HG03575 (cell line): ENCODE measurements at regions not wholly inside any gene's neighbourhood (a gene's known extent, or its start where the extent isn't known, plus 50 kb on each side); places are given as distances from the start of the nearest gene placed in this dataset.
"Not testable (repeated sequence)": the region's sequence is repeated elsewhere in the genome, so short reads cannot be mapped to it uniquely, and the experiment has no call there.

ENCODE experiments used
- ATAC-seq: cut with Tn5 transposase; IDR thresholded peaks from one replicate; pipeline ENCODE4 v1.9.1; 2021; ENCODE audit not compliant: unreplicated experiment, insufficient number of reproducible peaks, low FRiP score; ENCODE audit errors: extremely low read depth

GRCh38 chr4:130067419-130067818, 971.5 kb downstream of the C4orf33 start:
- no peak for ATAC-seq

GRCh38 chr4:130068072-130068471, 972.1 kb downstream of the C4orf33 start:
- no peak for ATAC-seq

- no peak for ATAC-seq
These were observed 975.8 kb downstream of the C4orf33 start for GRCh38 chr4:130071746-130072145.

- ATAC-seq: no peak
These were observed 977.3 kb downstream of the C4orf33 start for GRCh38 chr4:130073145-130073790.

- no peak for ATAC-seq
These were observed 978.1 kb downstream of the C4orf33 start for GRCh38 chr4:130074096-130074495.

GRCh38 chr4:130077275-130077674, 981.3 kb downstream of the C4orf33 start:
- ATAC-seq: no peak

- ATAC-seq: not testable (repeated sequence)
These were observed 983.1 kb downstream of the C4orf33 start for GRCh38 chr4:130079027-130079426.

- ATAC-seq: no peak
These were observed 985.0 kb downstream of the C4orf33 start for GRCh38 chr4:130080872-130081451.

GRCh38 chr4:130090427-130090826, 994.5 kb downstream of the C4orf33 start:
- no peak for ATAC-seq

- ATAC-seq: no peak
These were observed 996.4 kb downstream of the C4orf33 start for GRCh38 chr4:130092187-130093015.

- no peak for ATAC-seq
These were observed 1003.2 kb downstream of the C4orf33 start for GRCh38 chr4:130099105-130099504.

GRCh38 chr4:130110189-130110588, 1014.2 kb downstream of the C4orf33 start:
- no peak for ATAC-seq

- ATAC-seq: no peak
These were observed 1014.8 kb downstream of the C4orf33 start for GRCh38 chr4:130110770-130111169.

GRCh38 chr4:130124066-130124465, 1028.1 kb downstream of the C4orf33 start:
- ATAC-seq: no peak

- no peak for ATAC-seq
These were observed 1029.5 kb downstream of the C4orf33 start for GRCh38 chr4:130125467-130125866.

GRCh38 chr4:130127297-130127696, 1031.3 kb downstream of the C4orf33 start:
- ATAC-seq: no peak

GRCh38 chr4:130131536-130131935, 1035.6 kb downstream of the C4orf33 start:
- no peak for ATAC-seq

GRCh38 chr4:130141651-130142050, 1045.7 kb downstream of the C4orf33 start:
- no peak for ATAC-seq

- ATAC-seq: no peak
These were observed 1047.7 kb downstream of the C4orf33 start for GRCh38 chr4:130143656-130144055.

GRCh38 chr4:130146773-130147172, 1050.8 kb downstream of the C4orf33 start:
- ATAC-seq: no peak
